ENCODE measurements at regions not wholly inside any gene's neighbourhood (a gene's known extent, or its start where the extent isn't known, plus 50 kb on each side); places are given as distances from the start of the nearest gene placed in this dataset.
"Not testable (repeated sequence)": the region's sequence is repeated elsewhere in the genome, so short reads cannot be mapped to it uniquely, and the experiment has no call there.

DNA sequence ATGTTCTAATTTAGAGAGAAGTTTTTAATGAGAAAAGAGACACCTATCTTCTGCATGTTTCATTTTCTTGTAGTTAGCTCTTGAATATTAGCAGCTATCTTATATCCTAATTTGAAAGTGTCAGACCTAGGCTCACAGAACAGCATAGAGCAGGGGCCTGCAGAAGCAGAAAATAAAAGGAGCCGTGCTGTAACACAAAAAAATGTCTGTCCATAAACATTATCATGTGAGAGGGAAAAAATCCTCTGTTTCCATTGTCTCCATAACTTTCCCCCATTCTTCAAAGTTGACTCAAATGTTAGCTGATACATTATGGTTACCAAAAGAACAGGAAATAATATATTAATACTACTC, 329.2 kb upstream of the EPHA5 start:
- TF ChIP-seq, protein P1, sequence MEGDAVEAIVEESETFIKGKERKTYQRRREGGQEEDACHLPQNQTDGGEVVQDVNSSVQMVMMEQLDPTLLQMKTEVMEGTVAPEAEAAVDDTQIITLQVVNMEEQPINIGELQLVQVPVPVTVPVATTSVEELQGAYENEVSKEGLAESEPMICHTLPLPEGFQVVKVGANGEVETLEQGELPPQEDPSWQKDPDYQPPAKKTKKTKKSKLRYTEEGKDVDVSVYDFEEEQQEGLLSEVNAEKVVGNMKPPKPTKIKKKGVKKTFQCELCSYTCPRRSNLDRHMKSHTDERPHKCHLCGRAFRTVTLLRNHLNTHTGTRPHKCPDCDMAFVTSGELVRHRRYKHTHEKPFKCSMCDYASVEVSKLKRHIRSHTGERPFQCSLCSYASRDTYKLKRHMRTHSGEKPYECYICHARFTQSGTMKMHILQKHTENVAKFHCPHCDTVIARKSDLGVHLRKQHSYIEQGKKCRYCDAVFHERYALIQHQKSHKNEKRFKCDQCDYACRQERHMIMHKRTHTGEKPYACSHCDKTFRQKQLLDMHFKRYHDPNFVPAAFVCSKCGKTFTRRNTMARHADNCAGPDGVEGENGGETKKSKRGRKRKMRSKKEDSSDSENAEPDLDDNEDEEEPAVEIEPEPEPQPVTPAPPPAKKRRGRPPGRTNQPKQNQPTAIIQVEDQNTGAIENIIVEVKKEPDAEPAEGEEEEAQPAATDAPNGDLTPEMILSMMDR (IDR thresholded peaks at IDR 0.05), result no peak
- DNase-seq, result no peak
- ChIA-PET CTCF (no interaction called here), POLR2A (no interaction called here)
- H3K27me3 Mint-ChIP-seq, result no peaks in the 10 kb centered on the region
- no peaks in the 10 kb centered on the region for H3K4me1 Mint-ChIP-seq (ENCODE audit: low read depth)
- no peak overlapping the region for H3K4me3 Mint-ChIP-seq
- H3K27ac Mint-ChIP-seq, result no peak overlapping the region
- no peak for ATAC-seq
- no peaks in the 10 kb centered on the region for H3K36me3 Mint-ChIP-seq (ENCODE audit: low read depth)
- peaks cover 9% of the 10 kb centered on the region for H3K9me3 Mint-ChIP-seq
- intact Hi-C loops (cut with micrococcal nuclease), result no loop called here

GRCh38 chr4:65998807-65999517, 328.7 kb upstream of the EPHA5 start:
- H3K27me3 Mint-ChIP-seq; H3K4me1 Mint-ChIP-seq (ENCODE audit: low read depth); DNase-seq; ATAC-seq; H3K36me3 Mint-ChIP-seq (ENCODE audit: low read depth); intact Hi-C loops (cut with micrococcal nuclease); H3K4me3 Mint-ChIP-seq; CTCF ChIA-PET; H3K27ac Mint-ChIP-seq; POLR2A ChIA-PET; H3K9me3 Mint-ChIP-seq: not testable (repeated sequence)

DNA sequence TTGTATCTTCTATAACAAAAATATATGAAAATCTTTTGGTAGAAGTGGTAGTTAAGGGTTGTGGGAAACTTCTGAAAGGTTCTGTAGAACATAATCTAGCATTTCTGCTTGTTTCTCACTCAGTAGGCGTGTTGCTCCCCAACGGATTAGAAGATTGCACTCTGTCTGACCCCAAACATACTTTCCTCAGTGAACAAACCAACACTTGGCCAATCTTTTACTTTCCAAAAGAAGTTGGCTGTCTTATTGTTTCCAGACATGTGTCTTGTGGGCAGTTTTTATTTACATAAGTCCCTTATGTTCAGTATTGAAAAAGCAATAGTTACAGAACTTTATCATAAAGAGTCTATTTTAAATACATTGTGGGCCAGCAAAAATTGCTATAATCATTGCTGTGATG, 312.8 kb upstream of the EPHA5 start:
- Mint-ChIP-seq H3K36me3 (ENCODE audit: low read depth) (no peaks in the 10 kb centered on the region), H3K4me3 (no peak overlapping the region), H3K9me3 (peaks cover 9% of the 10 kb centered on the region), H3K27me3 (no peaks in the 10 kb centered on the region), H3K27ac (no peak overlapping the region), H3K4me1 (ENCODE audit: low read depth) (no peaks in the 10 kb centered on the region)
- intact Hi-C loops (cut with micrococcal nuclease), result no loop called here
- POLR2A ChIA-PET, result no interaction called here
- TF ChIP-seq, protein P1 (IDR thresholded peaks at IDR 0.05), result no peak
- no peak for DNase-seq
- CTCF ChIA-PET, result no interaction called here
- ATAC-seq, result no peak

- peaks cover 19% of the 10 kb centered on the region for H3K9me3 Mint-ChIP-seq
- no peak overlapping the region for H3K4me3 Mint-ChIP-seq
- H3K36me3 Mint-ChIP-seq (ENCODE audit: low read depth), result no peaks in the 10 kb centered on the region
- no peaks in the 10 kb centered on the region for H3K27me3 Mint-ChIP-seq
- ATAC-seq (no peak), DNase-seq (no peak)
- H3K27ac Mint-ChIP-seq, result no peak overlapping the region
- ChIA-PET POLR2A (no interaction called here), CTCF (no interaction called here)
- H3K4me1 Mint-ChIP-seq (ENCODE audit: low read depth), result no peaks in the 10 kb centered on the region
- TF ChIP-seq, protein P1 (IDR thresholded peaks at IDR 0.05), result no peak
- intact Hi-C loops (cut with micrococcal nuclease), result no loop called here
Observed at GRCh38 chr4:65976287-65976686, 306.0 kb upstream of the EPHA5 start.

GRCh38 chr4:65973186-65973585, 302.9 kb upstream of the EPHA5 start:
- TF ChIP-seq, protein P1 (IDR thresholded peaks at IDR 0.05), result no peak
- Mint-ChIP-seq H3K27me3 (no peaks in the 10 kb centered on the region), H3K4me3 (no peak overlapping the region), H3K27ac (no peak overlapping the region), H3K36me3 (ENCODE audit: low read depth) (no peaks in the 10 kb centered on the region), H3K9me3 (peaks cover 11% of the 10 kb centered on the region), H3K4me1 (ENCODE audit: low read depth) (no peaks in the 10 kb centered on the region)
- POLR2A ChIA-PET, result no interaction called here
- ATAC-seq (no peak), DNase-seq (no peak)
- CTCF ChIA-PET, result no interaction called here
- intact Hi-C loops (cut with micrococcal nuclease), result no loop called here

- H3K27ac Mint-ChIP-seq, result no peak overlapping the region
- ChIA-PET POLR2A (no interaction called here), CTCF (no interaction called here)
- intact Hi-C loops (cut with micrococcal nuclease), result no loop called here
- no peak overlapping the region for H3K4me3 Mint-ChIP-seq
- H3K36me3 Mint-ChIP-seq (ENCODE audit: low read depth), result no peaks in the 10 kb centered on the region
- no peak for DNase-seq
- TF ChIP-seq, protein P1 (IDR thresholded peaks at IDR 0.05), result no peak
- H3K27me3 Mint-ChIP-seq, result no peaks in the 10 kb centered on the region
- no peaks in the 10 kb centered on the region for H3K4me1 Mint-ChIP-seq (ENCODE audit: low read depth)
- ATAC-seq, result no peak
- H3K9me3 Mint-ChIP-seq, result peaks cover 7% of the 10 kb centered on the region
Observed at GRCh38 chr4:65971686-65972085, 301.4 kb upstream of the EPHA5 start.

Data from activated CD8-positive, alpha-beta T cell treated with anti-CD3 and anti-CD28 coated beads for 36 hours (primary cell).